K562 (cell line): ENCODE measurements at regions not wholly inside any gene's neighbourhood (a gene's known extent, or its start where the extent isn't known, plus 50 kb on each side); places are given as distances from the start of the nearest gene placed in this dataset.

Source experiments
- CBFA2T2 ChIP-seq: fragments of 450-650 bp; conservative IDR thresholded peaks from 2 replicates; pipeline ENCODE4 v1.6.1; 2017; ENCODE audit warnings: mild to moderate bottlenecking
- CREB3 ChIP-seq: fragments of 450-650 bp; conservative IDR thresholded peaks from 2 replicates; pipeline ENCODE4 v1.6.1; 2016; ENCODE audit warnings: missing genetic modification characterization, low read depth, mild to moderate bottlenecking, missing compliant biosample characterization, moderate library complexity
- DPF2 ChIP-seq: fragments of 450-650 bp; IDR thresholded peaks from 2 replicates; pipeline ENCODE4 v1.6.1; 2016
- FOXP4 ChIP-seq: sonication (generic); formaldehyde crosslinking; IDR thresholded peaks from 2 replicates; pipeline ENCODE4 v1.8.0; 2022; ENCODE audit warnings: mild to moderate bottlenecking, missing genetic modification reagents, borderline replicate concordance
- GTF2A2 ChIP-seq: IDR thresholded peaks from 2 replicates; pipeline ENCODE4 v1.6.1; 2016; ENCODE audit warnings: mild to moderate bottlenecking, missing genetic modification characterization, missing compliant biosample characterization
- HSF4 ChIP-seq: fragments of 250-450 bp; sonication (Bioruptor Pico); IDR thresholded peaks from 2 replicates; pipeline ENCODE4 v2.1.2; 2022; ENCODE audit warnings: mild to moderate bottlenecking, moderate library complexity, borderline replicate concordance
- KAT8 ChIP-seq: fragments of 450-650 bp; IDR thresholded peaks from 2 replicates; pipeline ENCODE4 v1.6.1; 2016; ENCODE audit warnings: low read depth, mild to moderate bottlenecking
- NFIC ChIP-seq: fragments of 450-650 bp; IDR thresholded peaks from 2 replicates; pipeline ENCODE4 v1.6.1; 2017; ENCODE audit warnings: mild to moderate bottlenecking, inconsistent platforms
- TEAD2 ChIP-seq: fragments of 450-650 bp; IDR thresholded peaks from 2 replicates; pipeline ENCODE4 v1.6.1; 2016; ENCODE audit warnings: missing genetic modification characterization, control low read depth, missing compliant biosample characterization
- TEAD4 ChIP-seq, 2 experiments: sonication (generic) in 1 of 2; formaldehyde crosslinking in 1 of 2; IDR thresholded peaks; 2 replicates each; pipeline versions ENCODE4 v1.6.1 to v1.8.0; 2012 to 2022; ENCODE audit warnings: borderline replicate concordance in 1 of 2, inconsistent platforms in 1 of 2, low read length in 1 of 2, mild to moderate bottlenecking in 1 of 2, missing genetic modification reagents in 1 of 2
- ZBTB11 ChIP-seq, 3 experiments: fragments of 200-800 bp in 1 of 3; fragments of 250-450 bp in 1 of 3; fragments of 450-650 bp in 1 of 3; sonication (Bioruptor Pico) in 1 of 3; sonication (Bioruptor generic) in 1 of 3; formaldehyde crosslinking in 1 of 3; IDR thresholded peaks; 2 replicates each; pipeline versions ENCODE4 v1.6.1 to v1.8.0; 2016 to 2022; ENCODE audit warnings: mild to moderate bottlenecking in 2 of 3, missing genetic modification characterization in 2 of 3, missing compliant biosample characterization in 1 of 3, moderate library complexity in 1 of 3
- ZNF589 ChIP-seq: fragments of 200-800 bp; sonication (Bioruptor generic); IDR thresholded peaks from 2 replicates; pipeline ENCODE4 v1.6.1; 2016; ENCODE audit warnings: low read depth, missing genetic modification characterization, missing compliant biosample characterization
- ZNF592 ChIP-seq: fragments of 450-650 bp; IDR thresholded peaks from 2 replicates; pipeline ENCODE4 v1.6.1; 2017; ENCODE audit warnings: antibody characterized with exemption, mild to moderate bottlenecking

GRCh38 chrX:52270453-52271116 is 85.9 kb downstream of the MAGED4 start (continued):
- peak; percentile 61; the same call in 1 of the 2 replicates for TF ChIP-seq GTF2A2 (tag)
- no peak for TF ChIP-seq FOXP4 (CRISPR knock-in tag)
- TF ChIP-seq DPF2 = no peak
- peak; percentile 62 for TF ChIP-seq ZNF592
- TF ChIP-seq HSF4 (CRISPR knock-in tag) = peak; percentile 38; the same call in 1 of the 2 replicates
- TF ChIP-seq ZNF589 (CRISPR knock-in tag) = peak; percentile 67
- TF ChIP-seq KAT8 = no peak
- peak; percentile 90 for TF ChIP-seq CREB3 (tag)
- peak; percentile 58 for TF ChIP-seq CBFA2T2
- TF ChIP-seq NFIC = 0 out of 2 replicates have a peak, but pooled peaks have one; percentile 30
- peak; percentile 56 for TF ChIP-seq TEAD4 (IDR thresholded peaks at IDR 0.05; ENCODE audit: low read length)
- TF ChIP-seq TEAD4 (CRISPR knock-in tag; IDR thresholded peaks at IDR 0.05; ENCODE audit: borderline replicate concordance) = no peak
- no peak for TF ChIP-seq TEAD2 (tag)
- TF ChIP-seq ZBTB11 (CRISPR knock-in tag; IDR thresholded peaks at IDR 0.05) = peak in 1 of 3 experiments; percentile 77; a peak in 2 of 6 replicates
